ENCODE measurements at regions not wholly inside any gene's neighbourhood (a gene's known extent, or its start where the extent isn't known, plus 50 kb on each side); places are given as distances from the start of the nearest gene placed in this dataset.

DNA sequence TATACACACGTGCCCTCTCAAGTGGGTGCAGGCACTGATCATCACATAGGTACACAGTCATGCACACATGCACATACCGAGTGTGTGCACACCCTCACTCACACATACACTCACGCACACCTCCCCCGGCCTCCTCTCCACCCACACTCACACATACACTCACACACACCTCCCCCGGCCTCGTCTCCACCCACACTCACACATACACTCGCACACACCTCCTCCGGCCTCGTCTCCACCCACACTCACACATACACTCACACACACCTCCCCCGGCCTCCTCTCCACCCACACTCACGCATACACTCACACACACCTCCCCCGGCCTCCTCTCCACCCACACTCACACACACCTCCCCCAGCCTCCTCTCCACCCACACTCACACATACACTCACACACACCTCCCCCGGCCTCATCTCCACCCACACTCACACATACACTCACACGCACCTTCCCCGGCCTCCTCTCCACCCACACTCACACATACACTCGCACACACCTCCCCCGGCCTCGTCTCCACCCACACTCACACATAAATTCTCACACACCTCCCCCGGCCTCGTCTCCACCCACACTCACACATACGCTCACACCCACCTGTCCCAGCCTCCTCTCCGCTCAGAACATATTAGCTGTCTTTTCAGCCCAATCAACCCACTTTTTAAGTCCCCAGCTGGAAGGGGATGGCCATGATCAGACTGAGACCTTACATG, 105.2 kb upstream of the VSTM2B start:
- no peak for TF ChIP-seq CTCF (IDR thresholded peaks at IDR 0.05; ENCODE audit: unreplicated experiment)
- no peak overlapping the region for H3K4me3 Mint-ChIP-seq
- H3K27me3 Mint-ChIP-seq (ENCODE audit: low read depth), result peaks cover 12% of the 10 kb centered on the region
- no peaks in the 10 kb centered on the region for H3K9me3 Mint-ChIP-seq
- peaks cover 4% of the 10 kb centered on the region for H3K4me1 Mint-ChIP-seq
- H3K27ac Mint-ChIP-seq, result no peak overlapping the region
- no peaks in the 10 kb centered on the region for H3K36me3 Mint-ChIP-seq
- DNase-seq (ENCODE audit: low spot score in 2 of 2, unreplicated experiment in 2 of 2), result no peak

- Mint-ChIP-seq H3K4me1 (peaks cover 4% of the 10 kb centered on the region), H3K4me3 (no peak overlapping the region), H3K27me3 (ENCODE audit: low read depth) (peaks cover 10% of the 10 kb centered on the region), H3K9me3 (peaks cover under 1% of the 10 kb centered on the region), H3K27ac (no peak overlapping the region), H3K36me3 (no peaks in the 10 kb centered on the region)
- no peak for TF ChIP-seq CTCF (IDR thresholded peaks at IDR 0.05; ENCODE audit: unreplicated experiment)
- no peak for DNase-seq (ENCODE audit: low spot score in 2 of 2, unreplicated experiment in 2 of 2)
These were observed 104.6 kb upstream of the VSTM2B start for GRCh38 chr19:29421196-29421545.

DNA sequence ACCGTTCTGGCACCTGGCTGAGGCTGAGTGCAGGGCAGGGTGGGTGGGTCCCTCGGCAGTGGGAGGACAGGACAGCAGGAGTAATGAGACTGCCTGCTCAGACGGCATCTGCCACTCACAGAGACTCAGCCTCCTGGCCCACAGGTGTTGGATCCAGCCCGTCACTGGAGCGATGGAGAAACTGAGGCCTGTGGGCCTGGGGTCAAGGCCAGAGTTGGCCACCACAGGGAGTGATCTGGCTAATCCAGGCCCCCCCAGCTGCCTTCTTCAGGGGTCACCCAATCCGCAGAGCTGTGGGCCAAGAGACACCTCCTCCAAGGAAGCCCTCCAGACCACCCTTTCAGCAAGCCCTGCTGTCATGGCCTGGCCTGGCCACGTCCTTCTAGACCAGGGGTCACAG, 103.7 kb upstream of the VSTM2B start:
- DNase-seq (ENCODE audit: low spot score in 2 of 2, unreplicated experiment in 2 of 2), result no peak
- Mint-ChIP-seq H3K27ac (no peak overlapping the region), H3K9me3 (peaks cover 8% of the 10 kb centered on the region), H3K4me3 (no peak overlapping the region), H3K36me3 (no peaks in the 10 kb centered on the region), H3K4me1 (peaks cover 4% of the 10 kb centered on the region), H3K27me3 (ENCODE audit: low read depth) (peaks cover 7% of the 10 kb centered on the region)
- no peak for TF ChIP-seq CTCF (IDR thresholded peaks at IDR 0.05; ENCODE audit: unreplicated experiment)

- no peak overlapping the region for H3K4me3 Mint-ChIP-seq
- H3K27me3 Mint-ChIP-seq (ENCODE audit: low read depth), result peaks cover 5% of the 10 kb centered on the region
- TF ChIP-seq CTCF (IDR thresholded peaks at IDR 0.05; ENCODE audit: unreplicated experiment), result no peak
- no peak overlapping the region for H3K27ac Mint-ChIP-seq
- H3K9me3 Mint-ChIP-seq, result peaks cover 11% of the 10 kb centered on the region
- no peaks in the 10 kb centered on the region for H3K36me3 Mint-ChIP-seq
- DNase-seq (ENCODE audit: low spot score in 2 of 2, unreplicated experiment in 2 of 2), result no peak
- peaks cover 4% of the 10 kb centered on the region for H3K4me1 Mint-ChIP-seq
These were observed 103.2 kb upstream of the VSTM2B start for GRCh38 chr19:29422486-29423085.

DNA sequence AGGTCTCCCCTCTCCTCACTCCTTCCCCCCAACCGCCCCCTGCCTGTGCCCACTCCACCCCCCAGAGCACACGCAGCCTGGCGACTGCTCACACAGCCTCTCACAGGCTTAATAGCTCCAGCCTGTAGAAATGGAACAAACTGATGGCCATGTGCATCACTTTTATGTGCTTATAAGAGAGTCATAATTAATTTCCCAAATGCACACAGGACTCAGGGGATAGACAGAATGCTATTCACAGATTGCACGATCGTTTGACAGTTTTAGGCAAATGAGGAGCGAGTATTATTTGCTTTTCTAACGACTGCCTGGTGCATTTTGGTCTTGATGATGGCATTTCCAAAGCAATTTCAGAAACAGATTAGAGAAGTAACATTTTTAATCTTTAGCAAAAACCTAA, 97.7 kb upstream of the VSTM2B start:
- H3K36me3 Mint-ChIP-seq, result no peaks in the 10 kb centered on the region
- no peak for TF ChIP-seq CTCF (IDR thresholded peaks at IDR 0.05; ENCODE audit: unreplicated experiment)
- peaks cover 11% of the 10 kb centered on the region for H3K9me3 Mint-ChIP-seq
- DNase-seq (ENCODE audit: low spot score in 2 of 2, unreplicated experiment in 2 of 2), result no peak
- H3K4me1 Mint-ChIP-seq, result no peaks in the 10 kb centered on the region
- no peak overlapping the region for H3K4me3 Mint-ChIP-seq
- no peak overlapping the region for H3K27ac Mint-ChIP-seq
- peaks cover 18% of the 10 kb centered on the region for H3K27me3 Mint-ChIP-seq (ENCODE audit: low read depth)
